ENCODE measurements at regions not wholly inside any gene's neighbourhood (a gene's known extent, or its start where the extent isn't known, plus 50 kb on each side); places are given as distances from the start of the nearest gene placed in this dataset.

DNA sequence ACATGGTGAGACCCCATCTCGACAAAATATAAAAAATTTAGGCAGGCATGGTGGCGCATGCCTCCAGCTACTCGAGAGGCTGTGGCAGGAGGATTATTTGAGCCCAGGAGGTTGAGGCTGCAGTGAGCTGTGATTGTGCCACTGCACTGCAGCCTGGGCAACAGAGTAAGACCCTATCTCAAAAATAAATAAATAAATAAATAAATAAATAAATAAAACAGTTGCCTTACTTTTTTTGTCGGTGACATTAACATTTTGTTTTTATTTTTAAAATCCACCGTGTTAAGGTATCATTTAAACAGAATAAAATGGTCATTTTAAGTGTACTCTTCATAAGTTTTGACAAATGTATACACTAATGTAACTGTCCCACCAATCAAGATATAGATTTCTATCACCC, 57.0 kb downstream of the RASL11A start:
- TF ChIP-seq, protein P1, sequence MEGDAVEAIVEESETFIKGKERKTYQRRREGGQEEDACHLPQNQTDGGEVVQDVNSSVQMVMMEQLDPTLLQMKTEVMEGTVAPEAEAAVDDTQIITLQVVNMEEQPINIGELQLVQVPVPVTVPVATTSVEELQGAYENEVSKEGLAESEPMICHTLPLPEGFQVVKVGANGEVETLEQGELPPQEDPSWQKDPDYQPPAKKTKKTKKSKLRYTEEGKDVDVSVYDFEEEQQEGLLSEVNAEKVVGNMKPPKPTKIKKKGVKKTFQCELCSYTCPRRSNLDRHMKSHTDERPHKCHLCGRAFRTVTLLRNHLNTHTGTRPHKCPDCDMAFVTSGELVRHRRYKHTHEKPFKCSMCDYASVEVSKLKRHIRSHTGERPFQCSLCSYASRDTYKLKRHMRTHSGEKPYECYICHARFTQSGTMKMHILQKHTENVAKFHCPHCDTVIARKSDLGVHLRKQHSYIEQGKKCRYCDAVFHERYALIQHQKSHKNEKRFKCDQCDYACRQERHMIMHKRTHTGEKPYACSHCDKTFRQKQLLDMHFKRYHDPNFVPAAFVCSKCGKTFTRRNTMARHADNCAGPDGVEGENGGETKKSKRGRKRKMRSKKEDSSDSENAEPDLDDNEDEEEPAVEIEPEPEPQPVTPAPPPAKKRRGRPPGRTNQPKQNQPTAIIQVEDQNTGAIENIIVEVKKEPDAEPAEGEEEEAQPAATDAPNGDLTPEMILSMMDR (IDR thresholded peaks at IDR 0.05; ENCODE audit: poor library complexity), result no peak
- TF ChIP-seq EZH2 (IDR thresholded peaks at IDR 0.05; ENCODE audit: borderline replicate concordance), result no peak

Measured in hepatocyte (in vitro differentiated cells).